Suprapubic skin (tissue), 4 donors: ENCODE measurements at regions not wholly inside any gene's neighbourhood (a gene's known extent, or its start where the extent isn't known, plus 50 kb on each side); places are given as distances from the start of the nearest gene placed in this dataset.

Experiments
- CTCF ChIP-seq, 2 donors: fragments of 200-600 bp in 1 of 2; fragments of 450-650 bp in 1 of 2; sonication (generic) in 1 of 2; IDR thresholded peaks; one replicate each; pipeline ENCODE4 v1.5.1; 2016 to 2019; ENCODE audit warnings: antibody characterized with exemption in 2 of 2, mild to moderate bottlenecking in 1 of 2, moderate library complexity in 1 of 2
- EP300 ChIP-seq: sonication (generic); formaldehyde crosslinking; IDR thresholded peaks from one replicate; pipeline ENCODE4 v1.6.1; 2017; ENCODE audit warnings: antibody characterized with exemption
- POLR2A ChIP-seq, 2 donors: fragments of 450-650 bp; IDR thresholded peaks; one replicate each; pipeline ENCODE4 v1.6.1; 2017; ENCODE audit warnings: antibody characterized with exemption in 2 of 2, mild to moderate bottlenecking in 2 of 2, moderate library complexity in 2 of 2
- POLR2AphosphoS5 ChIP-seq, 3 donors: sonication (generic); formaldehyde crosslinking; IDR thresholded peaks; one replicate each; pipeline ENCODE4 v1.6.1; 2017; ENCODE audit warnings: antibody characterized with exemption in 3 of 3

DNA sequence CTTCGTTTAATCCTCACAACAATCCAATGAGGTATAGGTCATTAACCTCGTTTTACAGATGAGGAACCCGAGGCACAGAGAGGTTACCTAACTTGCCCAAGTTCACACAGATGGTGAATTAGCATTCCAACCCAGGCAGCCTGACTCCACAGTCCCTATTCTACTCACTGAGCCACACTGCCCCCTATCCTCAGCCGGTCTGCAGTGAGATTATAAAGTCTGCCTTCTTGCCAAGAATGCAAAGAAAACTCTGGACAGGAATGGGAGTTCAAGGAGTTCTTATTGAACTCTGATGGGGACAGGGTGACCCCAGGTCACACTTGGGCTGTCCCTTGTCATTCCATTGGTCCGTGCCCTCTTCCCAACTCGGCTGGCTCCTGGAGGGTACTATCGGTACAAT is 94.0 kb upstream of the KCNK12 start:
- TF ChIP-seq POLR2A (IDR thresholded peaks at IDR 0.05) (no peak), CTCF (IDR thresholded peaks at IDR 0.05) (no peak), POLR2AphosphoS5 (IDR thresholded peaks at IDR 0.05) (no peak), EP300 (no peak)
